AG20443 (cell line): ENCODE measurements at regions not wholly inside any gene's neighbourhood (a gene's known extent, or its start where the extent isn't known, plus 50 kb on each side); places are given as distances from the start of the nearest gene placed in this dataset.

Source experiments
- DNase-seq: peaks from one replicate; pipeline ENCODE4 v3.0.0; 2012; ENCODE audit warnings: low spot score, mixed read lengths

GRCh38 chr12:91441993-91442952 is 259.7 kb upstream of the DCN start:
- DNase-seq = no peak

- no peak for DNase-seq
Observed at GRCh38 chr12:91441246-91441645, 258.6 kb upstream of the DCN start.

- no peak for DNase-seq
Observed at GRCh38 chr12:91434081-91434480, 251.5 kb upstream of the DCN start.

GRCh38 chr12:91432755-91433154 is 250.1 kb upstream of the DCN start:
- no peak for DNase-seq

- DNase-seq = no peak
Observed at GRCh38 chr12:91432089-91432488, 249.5 kb upstream of the DCN start.

GRCh38 chr12:91424506-91424905 is 241.9 kb upstream of the DCN start:
- no peak for DNase-seq

- no peak for DNase-seq
Observed at GRCh38 chr12:91423693-91424050, 241.1 kb upstream of the DCN start.

GRCh38 chr12:91422811-91423692 is 240.4 kb upstream of the DCN start:
- DNase-seq = no peak

- DNase-seq = no peak
Observed at GRCh38 chr12:91422127-91422526, 239.5 kb upstream of the DCN start.

GRCh38 chr12:91419809-91420208 is 237.2 kb upstream of the DCN start:
- DNase-seq = no peak

GRCh38 chr12:91418221-91419090 is 235.8 kb upstream of the DCN start:
- no peak for DNase-seq

- no peak for DNase-seq
Observed at GRCh38 chr12:91417650-91418049, 235.0 kb upstream of the DCN start.

- no peak for DNase-seq
Observed at GRCh38 chr12:91414636-91415035, 232.0 kb upstream of the DCN start.

GRCh38 chr12:91413581-91414546 is 231.2 kb upstream of the DCN start:
- peak; percentile 21 for DNase-seq

- no peak for DNase-seq
Observed at GRCh38 chr12:91406920-91407341, 224.3 kb upstream of the DCN start.

- no peak for DNase-seq
Observed at GRCh38 chr12:91404441-91404840, 221.8 kb upstream of the DCN start.

- no peak for DNase-seq
Observed at GRCh38 chr12:91401190-91401589, 218.6 kb upstream of the DCN start.

GRCh38 chr12:91400271-91400670 is 217.7 kb upstream of the DCN start:
- no peak for DNase-seq

GRCh38 chr12:91397866-91398532 is 215.4 kb upstream of the DCN start:
- no peak for DNase-seq

GRCh38 chr12:91396293-91396692 is 213.7 kb upstream of the DCN start:
- DNase-seq = no peak
